ENCODE measurements at regions not wholly inside any gene's neighbourhood (a gene's known extent, or its start where the extent isn't known, plus 50 kb on each side); places are given as distances from the start of the nearest gene placed in this dataset.

DNA sequence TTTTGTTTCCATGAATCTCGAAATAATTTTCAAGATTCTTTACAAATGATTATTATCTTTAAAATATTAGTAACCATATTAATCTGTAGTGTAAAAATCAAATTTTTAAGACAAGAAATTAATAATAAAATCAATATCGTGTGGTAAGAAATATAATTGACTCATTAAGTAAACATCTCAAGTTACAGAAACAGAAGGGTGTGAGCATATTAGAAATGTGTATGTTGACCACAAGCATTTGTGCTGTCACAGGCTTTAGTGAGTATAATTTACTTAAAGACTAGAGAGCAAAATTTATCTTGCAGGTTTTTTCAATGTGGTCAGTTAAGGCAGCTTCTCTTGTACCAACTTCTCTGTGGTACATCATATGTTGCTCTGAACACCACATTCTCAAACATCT is 566.5 kb upstream of the IRAK1BP1 start:
- TF ChIP-seq, protein P1, sequence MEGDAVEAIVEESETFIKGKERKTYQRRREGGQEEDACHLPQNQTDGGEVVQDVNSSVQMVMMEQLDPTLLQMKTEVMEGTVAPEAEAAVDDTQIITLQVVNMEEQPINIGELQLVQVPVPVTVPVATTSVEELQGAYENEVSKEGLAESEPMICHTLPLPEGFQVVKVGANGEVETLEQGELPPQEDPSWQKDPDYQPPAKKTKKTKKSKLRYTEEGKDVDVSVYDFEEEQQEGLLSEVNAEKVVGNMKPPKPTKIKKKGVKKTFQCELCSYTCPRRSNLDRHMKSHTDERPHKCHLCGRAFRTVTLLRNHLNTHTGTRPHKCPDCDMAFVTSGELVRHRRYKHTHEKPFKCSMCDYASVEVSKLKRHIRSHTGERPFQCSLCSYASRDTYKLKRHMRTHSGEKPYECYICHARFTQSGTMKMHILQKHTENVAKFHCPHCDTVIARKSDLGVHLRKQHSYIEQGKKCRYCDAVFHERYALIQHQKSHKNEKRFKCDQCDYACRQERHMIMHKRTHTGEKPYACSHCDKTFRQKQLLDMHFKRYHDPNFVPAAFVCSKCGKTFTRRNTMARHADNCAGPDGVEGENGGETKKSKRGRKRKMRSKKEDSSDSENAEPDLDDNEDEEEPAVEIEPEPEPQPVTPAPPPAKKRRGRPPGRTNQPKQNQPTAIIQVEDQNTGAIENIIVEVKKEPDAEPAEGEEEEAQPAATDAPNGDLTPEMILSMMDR (conservative IDR thresholded peaks at IDR 0.05; ENCODE audit: low read depth in 2 of 2), result no peak
- TF ChIP-seq, protein P2, sequence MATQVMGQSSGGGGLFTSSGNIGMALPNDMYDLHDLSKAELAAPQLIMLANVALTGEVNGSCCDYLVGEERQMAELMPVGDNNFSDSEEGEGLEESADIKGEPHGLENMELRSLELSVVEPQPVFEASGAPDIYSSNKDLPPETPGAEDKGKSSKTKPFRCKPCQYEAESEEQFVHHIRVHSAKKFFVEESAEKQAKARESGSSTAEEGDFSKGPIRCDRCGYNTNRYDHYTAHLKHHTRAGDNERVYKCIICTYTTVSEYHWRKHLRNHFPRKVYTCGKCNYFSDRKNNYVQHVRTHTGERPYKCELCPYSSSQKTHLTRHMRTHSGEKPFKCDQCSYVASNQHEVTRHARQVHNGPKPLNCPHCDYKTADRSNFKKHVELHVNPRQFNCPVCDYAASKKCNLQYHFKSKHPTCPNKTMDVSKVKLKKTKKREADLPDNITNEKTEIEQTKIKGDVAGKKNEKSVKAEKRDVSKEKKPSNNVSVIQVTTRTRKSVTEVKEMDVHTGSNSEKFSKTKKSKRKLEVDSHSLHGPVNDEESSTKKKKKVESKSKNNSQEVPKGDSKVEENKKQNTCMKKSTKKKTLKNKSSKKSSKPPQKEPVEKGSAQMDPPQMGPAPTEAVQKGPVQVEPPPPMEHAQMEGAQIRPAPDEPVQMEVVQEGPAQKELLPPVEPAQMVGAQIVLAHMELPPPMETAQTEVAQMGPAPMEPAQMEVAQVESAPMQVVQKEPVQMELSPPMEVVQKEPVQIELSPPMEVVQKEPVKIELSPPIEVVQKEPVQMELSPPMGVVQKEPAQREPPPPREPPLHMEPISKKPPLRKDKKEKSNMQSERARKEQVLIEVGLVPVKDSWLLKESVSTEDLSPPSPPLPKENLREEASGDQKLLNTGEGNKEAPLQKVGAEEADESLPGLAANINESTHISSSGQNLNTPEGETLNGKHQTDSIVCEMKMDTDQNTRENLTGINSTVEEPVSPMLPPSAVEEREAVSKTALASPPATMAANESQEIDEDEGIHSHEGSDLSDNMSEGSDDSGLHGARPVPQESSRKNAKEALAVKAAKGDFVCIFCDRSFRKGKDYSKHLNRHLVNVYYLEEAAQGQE (IDR thresholded peaks at IDR 0.05; ENCODE audit: unreplicated experiment), result no peak
- TF ChIP-seq EZH2phosphoT487 (IDR thresholded peaks at IDR 0.05; ENCODE audit: unreplicated experiment), result no peak
- no peak for TF ChIP-seq POLR2AphosphoS5 (IDR thresholded peaks at IDR 0.05; ENCODE audit: low read depth)
- no peak for TF ChIP-seq EZH2 (IDR thresholded peaks at IDR 0.05; ENCODE audit: low read depth, unreplicated experiment)

All from GM23338 (cell line).